H1 (cell line): ENCODE measurements at regions not wholly inside any gene's neighbourhood (a gene's known extent, or its start where the extent isn't known, plus 50 kb on each side); places are given as distances from the start of the nearest gene placed in this dataset.

ENCODE experiments used
- CEBPB ChIP-seq: IDR thresholded peaks from 2 replicates; pipeline ENCODE4 v1.6.1; 2012; ENCODE audit warnings: low read depth, low read length
- CTCF ChIP-seq, 3 experiments: IDR thresholded peaks; 1 replicate in 2 of 3; 2 replicates in 1 of 3; pipeline versions ENCODE4 v1.5.1 to v1.6.1; 2011; ENCODE audit warnings: low read length in 3 of 3, mild to moderate bottlenecking in 3 of 3, inconsistent platforms in 2 of 3, low read depth in 1 of 3, moderate library complexity in 1 of 3; ENCODE audit not compliant: insufficient read depth in 1 of 3; ENCODE audit errors: control extremely low read depth in 1 of 3
- EGR1 ChIP-seq: IDR thresholded peaks from 2 replicates; pipeline ENCODE4 v1.6.1; 2011; ENCODE audit warnings: low read depth, low read length, borderline replicate concordance
- EZH2 ChIP-seq: fragments of 200-600 bp; sonication (generic); IDR thresholded peaks from 2 replicates; pipeline ENCODE4 v1.7.1; 2012; ENCODE audit warnings: low read depth, mild to moderate bottlenecking, moderate library complexity, low read length, inconsistent platforms; ENCODE audit not compliant: severe bottlenecking
- FOSL1 ChIP-seq: IDR thresholded peaks from 2 replicates; pipeline ENCODE4 v1.6.1; 2011; ENCODE audit warnings: mild to moderate bottlenecking, low read depth, low read length, moderate library complexity; ENCODE audit not compliant: insufficient read depth
- KDM5A ChIP-seq: fragments of 200-600 bp; IDR thresholded peaks from 2 replicates; pipeline ENCODE4 v1.7.1; 2012; ENCODE audit warnings: mild to moderate bottlenecking, low read length, inconsistent platforms, mixed read lengths
- POLR2A ChIP-seq, 2 experiments: IDR thresholded peaks; 1 replicate in 1 of 2; 2 replicates in 1 of 2; pipeline ENCODE4 v1.6.1; 2011; ENCODE audit warnings: low read depth in 2 of 2, low read length in 2 of 2, mild to moderate bottlenecking in 2 of 2; ENCODE audit errors: control extremely low read depth in 1 of 2
- RBBP5 ChIP-seq: IDR thresholded peaks from 2 replicates; pipeline ENCODE4 v1.7.1; 2012; ENCODE audit warnings: low read depth, mild to moderate bottlenecking, inconsistent platforms, low read length, moderate library complexity, borderline replicate concordance
- SRF ChIP-seq: IDR thresholded peaks from 2 replicates; pipeline ENCODE4 v1.6.1; 2011; ENCODE audit warnings: mild to moderate bottlenecking, low read depth, low read length, moderate library complexity
- TCF12 ChIP-seq: IDR thresholded peaks from 2 replicates; pipeline ENCODE4 v1.6.1; 2011; ENCODE audit warnings: low read depth, mild to moderate bottlenecking, low read length
- TF ChIP-seq, protein P1 (sequence below): IDR thresholded peaks from 2 replicates; pipeline ENCODE4 v1.6.1; 2012; ENCODE audit warnings: inconsistent platforms

- TF ChIP-seq CTCF (IDR thresholded peaks at IDR 0.05; ENCODE audit: control extremely low read depth in 1 of 3, insufficient read depth in 1 of 3, low read depth in 1 of 3, low read length in 3 of 3) = no peak
- no peak for TF ChIP-seq CEBPB
- no peak for TF ChIP-seq POLR2A (IDR thresholded peaks at IDR 0.05; ENCODE audit: control extremely low read depth in 1 of 2, low read depth in 2 of 2, low read length in 2 of 2)
- TF ChIP-seq RBBP5 = no peak
- TF ChIP-seq FOSL1 = no peak
- TF ChIP-seq TCF12 = no peak
- TF ChIP-seq, protein P1, sequence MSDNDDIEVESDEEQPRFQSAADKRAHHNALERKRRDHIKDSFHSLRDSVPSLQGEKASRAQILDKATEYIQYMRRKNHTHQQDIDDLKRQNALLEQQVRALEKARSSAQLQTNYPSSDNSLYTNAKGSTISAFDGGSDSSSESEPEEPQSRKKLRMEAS = no peak
- TF ChIP-seq EGR1 = no peak
- TF ChIP-seq SRF = no peak
- no peak for TF ChIP-seq KDM5A
- TF ChIP-seq EZH2 = no peak
These were observed 255.1 kb upstream of the CXADR start for GRCh38 chr21:17257784-17258183.
